Activated T-helper 2 cell treated with anti-CD3 and anti-CD28 coated beads, Interferon-gamma antibody, Interleukin-2, Interleukin-4, amounts not matched to agents 10 μg/mL and 5 μg/mL and 100 μg/mL, durations not matched to agents 14 hours and 24 hours and 36 hours (primary cell): ENCODE measurements at regions not wholly inside any gene's neighbourhood (a gene's known extent, or its start where the extent isn't known, plus 50 kb on each side); places are given as distances from the start of the nearest gene placed in this dataset.

Source experiments
- DNase-seq: peaks from one replicate; pipeline ENCODE4 v3.0.0; 2021; ENCODE audit warnings: low spot score
- H3K27ac Mint-ChIP-seq: one replicate; pipeline ENCODE4 v1.8.0; 2021; ENCODE audit warnings: mixed read lengths
- H3K27me3 Mint-ChIP-seq: one replicate; pipeline ENCODE4 v1.8.0; 2021; ENCODE audit warnings: low read depth, mixed read lengths
- H3K36me3 Mint-ChIP-seq: one replicate; pipeline ENCODE4 v1.8.0; 2021; ENCODE audit warnings: low read depth, mixed read lengths
- H3K4me1 Mint-ChIP-seq: one replicate; pipeline ENCODE4 v1.8.0; 2021; ENCODE audit warnings: low read depth, mixed read lengths
- H3K4me3 Mint-ChIP-seq: one replicate; pipeline ENCODE4 v1.8.0; 2021; ENCODE audit warnings: low read depth, mild to moderate bottlenecking, moderate library complexity, mixed read lengths
- H3K9me3 Mint-ChIP-seq: one replicate; pipeline ENCODE4 v1.8.0; 2021; ENCODE audit warnings: mixed read lengths
- intact Hi-C: fragments of 100-400 bp; cut with micrococcal nuclease; formaldehyde crosslinking; loops from one replicate; pipeline ENCODE4 v1.15.1; 2023

DNA sequence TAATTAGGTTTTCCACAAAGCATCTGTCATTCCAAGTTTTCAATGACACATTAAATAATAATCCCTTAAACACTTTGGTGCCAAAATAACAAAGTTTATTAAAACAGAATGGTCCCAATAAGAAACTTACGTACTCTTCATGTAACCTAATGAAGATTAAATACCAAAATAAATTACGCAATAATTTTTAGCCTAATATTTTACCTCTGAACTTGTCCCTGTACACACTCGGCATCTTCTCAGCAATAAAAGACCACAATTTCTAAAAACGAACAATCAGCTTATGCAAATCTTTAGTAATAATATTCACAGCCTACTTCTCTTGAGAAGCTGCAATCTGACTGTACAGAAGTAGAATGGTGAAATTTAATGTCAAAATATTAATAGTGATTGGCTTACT is 163.6 kb downstream of the ZDHHC21 start:
- Mint-ChIP-seq H3K36me3 (no peaks in the 10 kb centered on the region), H3K27ac (no peak overlapping the region), H3K4me3 (no peak overlapping the region), H3K27me3 (peaks cover 7% of the 10 kb centered on the region), H3K4me1 (no peaks in the 10 kb centered on the region), H3K9me3 (no peaks in the 10 kb centered on the region)
- intact Hi-C loops: no loop called here
- DNase-seq: no peak

DNA sequence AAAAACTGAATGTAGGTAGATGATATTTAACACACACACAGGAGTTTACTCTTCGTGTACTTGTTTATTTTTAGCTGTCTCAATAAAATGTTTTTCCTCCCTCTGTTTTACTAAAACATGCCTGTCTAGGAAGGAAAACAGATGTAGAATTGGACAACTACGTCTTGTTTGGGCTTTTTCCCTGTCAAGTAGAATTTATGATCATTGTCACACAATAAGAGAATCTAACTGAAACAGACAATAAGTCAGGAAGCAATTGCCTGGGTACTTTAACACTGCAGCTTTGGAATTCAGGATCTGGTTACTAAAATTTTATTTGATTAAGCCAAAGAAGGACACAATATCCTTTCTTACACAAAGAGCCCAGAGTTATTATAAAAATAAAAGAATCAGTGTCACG is 164.2 kb downstream of the ZDHHC21 start:
- Mint-ChIP-seq H3K36me3 (no peaks in the 10 kb centered on the region), H3K4me1 (no peaks in the 10 kb centered on the region), H3K27me3 (peaks cover 7% of the 10 kb centered on the region), H3K4me3 (no peak overlapping the region), H3K27ac (no peak overlapping the region), H3K9me3 (no peaks in the 10 kb centered on the region)
- intact Hi-C loops: no loop called here
- no peak for DNase-seq

DNA sequence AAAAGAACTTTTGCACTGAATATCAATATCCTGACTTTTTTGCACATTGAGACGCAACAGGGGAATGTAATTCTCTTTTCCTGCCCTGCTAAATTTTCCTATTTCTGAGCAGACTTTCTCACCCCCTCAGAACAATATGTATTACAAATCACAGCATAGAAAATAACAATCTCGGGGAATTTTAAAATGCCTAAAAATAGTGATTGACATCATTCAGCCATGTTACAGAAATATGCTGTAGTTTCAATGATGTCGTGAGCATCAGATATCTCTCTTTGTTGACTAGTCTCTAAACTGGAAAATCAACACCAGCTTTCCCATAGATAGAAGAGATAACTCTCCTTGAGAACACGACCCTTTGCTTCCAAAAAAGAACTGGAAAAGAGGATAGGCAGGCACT is 166.7 kb downstream of the ZDHHC21 start:
- H3K27me3 Mint-ChIP-seq: peaks cover 4% of the 10 kb centered on the region
- intact Hi-C loops: no loop called here
- no peak overlapping the region for H3K27ac Mint-ChIP-seq
- no peaks in the 10 kb centered on the region for H3K9me3 Mint-ChIP-seq
- no peak overlapping the region for H3K4me3 Mint-ChIP-seq
- DNase-seq: no peak
- no peaks in the 10 kb centered on the region for H3K4me1 Mint-ChIP-seq
- no peaks in the 10 kb centered on the region for H3K36me3 Mint-ChIP-seq

DNA sequence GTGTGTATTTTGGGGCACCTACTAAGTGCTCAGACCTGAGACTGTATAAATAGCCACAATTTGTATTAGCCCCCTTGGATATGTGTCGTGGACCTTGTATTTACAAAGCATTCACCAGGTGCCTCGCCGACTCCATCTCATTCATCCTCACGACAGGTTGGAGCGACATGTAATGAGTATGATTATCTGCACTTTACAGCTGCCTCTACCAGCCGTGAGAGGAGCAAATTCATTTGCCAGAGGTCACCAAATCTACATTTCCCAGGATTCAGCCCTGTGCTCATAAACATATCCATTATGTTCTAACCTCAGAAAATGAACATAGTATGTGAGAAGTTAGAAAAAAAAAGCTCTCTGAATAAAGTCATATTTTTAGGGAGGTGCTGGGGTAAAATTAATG is 167.4 kb downstream of the ZDHHC21 start:
- Mint-ChIP-seq H3K4me1 (no peaks in the 10 kb centered on the region), H3K27ac (no peak overlapping the region), H3K27me3 (peaks cover 4% of the 10 kb centered on the region), H3K36me3 (no peaks in the 10 kb centered on the region), H3K9me3 (no peaks in the 10 kb centered on the region), H3K4me3 (no peak overlapping the region)
- DNase-seq: no peak
- intact Hi-C loops: no loop called here

DNA sequence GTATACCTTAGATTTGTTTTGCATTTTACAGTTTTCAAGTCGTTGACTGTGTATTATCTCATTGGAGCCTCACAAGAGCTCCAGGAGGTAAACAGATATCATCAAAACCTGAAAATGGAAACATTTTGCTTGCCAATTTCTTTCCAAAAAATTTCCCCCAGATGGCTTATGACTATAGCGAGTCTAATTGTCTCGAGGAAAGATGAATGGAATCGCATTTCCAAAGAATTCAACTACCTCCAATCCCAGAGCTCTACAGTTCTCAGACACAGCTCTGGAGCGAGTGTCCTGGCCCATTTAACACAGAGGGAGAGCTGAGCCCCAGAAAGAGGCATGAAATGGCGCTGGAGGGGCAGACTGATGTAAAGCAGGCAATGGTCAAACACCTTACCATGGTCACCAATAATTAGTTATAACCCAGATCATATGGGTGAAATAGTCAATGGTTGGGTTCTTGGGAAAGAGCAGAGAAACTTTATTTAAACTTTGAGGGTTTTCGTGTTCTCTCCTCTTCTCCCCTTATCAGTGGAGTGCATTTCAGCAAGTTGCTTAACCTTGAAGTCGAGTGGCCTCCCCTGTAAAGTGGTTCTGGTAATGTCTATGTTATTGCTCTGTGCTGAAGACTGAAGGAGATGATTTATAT is 168.2 kb downstream of the ZDHHC21 start:
- H3K4me3 Mint-ChIP-seq: no peak overlapping the region
- no peaks in the 10 kb centered on the region for H3K4me1 Mint-ChIP-seq
- peaks cover 2% of the 10 kb centered on the region for H3K27me3 Mint-ChIP-seq
- H3K9me3 Mint-ChIP-seq: no peaks in the 10 kb centered on the region
- intact Hi-C loops: no loop called here
- no peak for DNase-seq
- H3K27ac Mint-ChIP-seq: no peak overlapping the region
- no peaks in the 10 kb centered on the region for H3K36me3 Mint-ChIP-seq

DNA sequence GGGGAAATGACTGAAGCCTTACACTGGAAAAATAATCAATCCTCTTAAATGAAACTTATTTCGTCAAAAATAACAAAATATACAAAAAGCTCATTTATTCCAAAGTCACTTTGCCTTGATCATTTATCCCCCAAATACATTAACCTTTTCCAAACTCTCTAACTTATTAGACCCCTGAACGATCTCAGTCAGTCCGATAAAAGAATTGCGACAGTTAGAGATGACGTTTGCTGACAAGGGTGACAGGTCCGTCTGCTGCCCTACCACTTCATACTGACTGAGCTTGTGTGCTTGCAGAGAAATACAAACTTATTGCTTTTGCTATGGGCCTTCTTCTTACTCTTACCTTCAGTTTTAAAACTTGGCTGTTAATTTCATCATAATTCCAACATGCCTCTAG is 169.7 kb downstream of the ZDHHC21 start:
- intact Hi-C loops: no loop called here
- Mint-ChIP-seq H3K4me3 (no peak overlapping the region), H3K9me3 (no peaks in the 10 kb centered on the region), H3K27ac (no peak overlapping the region), H3K36me3 (no peaks in the 10 kb centered on the region), H3K27me3 (peaks cover 1% of the 10 kb centered on the region), H3K4me1 (no peaks in the 10 kb centered on the region)
- no peak for DNase-seq

DNA sequence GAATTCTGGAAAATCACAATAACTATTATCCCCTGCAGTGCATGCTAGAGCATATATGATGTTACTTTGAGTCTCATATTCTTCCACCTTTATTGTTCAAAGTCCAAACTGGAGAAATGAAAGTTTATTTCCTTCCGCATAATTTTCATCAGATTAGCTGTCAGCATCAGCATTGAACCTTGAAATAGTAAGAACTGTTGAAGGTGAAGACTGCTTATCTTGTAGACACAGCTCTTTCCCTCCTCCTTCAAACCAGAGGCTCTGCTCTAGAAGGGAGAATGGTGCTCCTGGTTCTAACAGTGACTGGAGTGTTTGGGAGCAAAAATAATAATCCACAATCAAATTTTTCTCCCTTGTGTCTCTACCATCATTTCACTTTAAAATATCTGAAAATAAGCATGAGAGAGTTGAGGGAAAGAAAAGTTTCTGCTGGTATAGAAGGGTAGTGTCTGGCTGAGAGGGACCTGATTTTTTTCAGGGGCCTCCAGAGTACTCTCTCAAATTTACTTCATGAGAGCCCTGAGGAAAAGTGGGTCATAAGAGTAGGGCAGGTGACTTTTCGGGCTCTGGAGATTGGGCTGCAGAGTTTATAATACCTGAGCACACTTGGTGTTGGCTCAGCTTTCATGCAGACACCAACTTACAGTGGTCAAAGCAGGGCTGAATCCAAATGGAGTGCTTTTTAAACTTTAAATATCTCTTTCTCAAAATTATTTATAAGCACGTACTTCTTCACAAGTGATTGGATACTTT is 170.4 kb downstream of the ZDHHC21 start:
- Mint-ChIP-seq H3K4me1 (no peaks in the 10 kb centered on the region), H3K27ac (no peak overlapping the region), H3K36me3 (no peaks in the 10 kb centered on the region), H3K9me3 (no peaks in the 10 kb centered on the region), H3K27me3 (no peaks in the 10 kb centered on the region), H3K4me3 (no peak overlapping the region)
- no peak for DNase-seq
- intact Hi-C loops: no loop called here

DNA sequence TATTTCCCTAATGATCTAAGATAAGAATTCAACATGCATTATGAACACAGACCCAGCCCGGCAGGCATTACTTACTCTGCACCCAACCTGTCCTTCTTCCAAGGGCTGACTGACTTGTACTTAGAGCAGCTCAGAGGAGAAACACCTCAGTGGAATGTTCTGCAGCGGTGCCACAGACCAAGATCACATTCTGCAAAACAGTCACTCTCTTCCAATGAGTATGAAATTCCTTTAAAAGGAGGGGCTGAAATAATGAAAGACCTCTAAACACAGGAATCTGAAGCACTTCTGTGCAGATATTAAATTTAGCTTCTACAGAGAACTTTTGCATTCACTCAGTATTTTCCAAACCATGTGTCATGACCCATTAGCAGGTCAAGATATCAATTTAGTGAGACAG is 172.9 kb downstream of the ZDHHC21 start:
- intact Hi-C loops: no loop called here
- Mint-ChIP-seq H3K4me3 (no peak overlapping the region), H3K27me3 (no peaks in the 10 kb centered on the region), H3K36me3 (no peaks in the 10 kb centered on the region), H3K9me3 (no peaks in the 10 kb centered on the region), H3K27ac (no peak overlapping the region), H3K4me1 (no peaks in the 10 kb centered on the region)
- DNase-seq: no peak

DNA sequence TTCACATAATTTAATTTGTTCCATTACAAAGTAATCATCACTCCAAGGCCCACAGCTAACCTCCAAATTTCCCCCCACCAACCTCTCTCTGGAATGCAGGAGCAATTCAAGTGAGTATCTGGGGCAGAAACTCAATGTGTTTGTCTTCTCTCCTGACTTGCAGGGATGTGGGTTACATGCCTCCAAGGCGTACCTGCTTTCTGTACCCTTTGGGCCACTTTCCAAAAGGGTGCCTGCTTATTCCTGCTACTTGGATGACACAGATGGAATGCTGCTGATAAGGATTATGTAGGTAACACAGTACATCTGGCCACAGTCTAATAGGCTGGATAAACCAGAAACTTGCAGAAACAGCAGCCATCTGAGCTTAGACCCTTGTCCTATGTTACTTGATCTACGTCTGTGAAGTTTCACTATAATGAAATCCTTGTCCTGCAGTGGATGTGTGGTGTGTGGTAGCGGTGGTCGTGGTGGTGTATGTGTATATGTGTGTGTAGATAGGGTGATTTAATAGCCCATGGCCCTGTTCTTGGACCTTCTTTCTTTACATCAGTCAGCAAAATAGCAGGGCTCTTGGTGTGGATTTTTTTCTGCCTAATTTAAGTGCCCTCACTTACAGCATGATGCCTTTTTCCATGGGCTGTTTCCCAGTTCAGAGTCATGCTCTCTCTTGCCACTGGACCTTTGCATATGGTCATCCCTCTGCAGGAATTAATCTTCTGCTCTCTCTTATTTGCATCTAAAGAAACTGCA is 175.9 kb downstream of the ZDHHC21 start:
- Mint-ChIP-seq H3K4me3 (no peak overlapping the region), H3K36me3 (no peaks in the 10 kb centered on the region), H3K4me1 (no peaks in the 10 kb centered on the region), H3K9me3 (no peaks in the 10 kb centered on the region), H3K27ac (no peak overlapping the region), H3K27me3 (no peaks in the 10 kb centered on the region)
- no peak for DNase-seq
- intact Hi-C loops: no loop called here

DNA sequence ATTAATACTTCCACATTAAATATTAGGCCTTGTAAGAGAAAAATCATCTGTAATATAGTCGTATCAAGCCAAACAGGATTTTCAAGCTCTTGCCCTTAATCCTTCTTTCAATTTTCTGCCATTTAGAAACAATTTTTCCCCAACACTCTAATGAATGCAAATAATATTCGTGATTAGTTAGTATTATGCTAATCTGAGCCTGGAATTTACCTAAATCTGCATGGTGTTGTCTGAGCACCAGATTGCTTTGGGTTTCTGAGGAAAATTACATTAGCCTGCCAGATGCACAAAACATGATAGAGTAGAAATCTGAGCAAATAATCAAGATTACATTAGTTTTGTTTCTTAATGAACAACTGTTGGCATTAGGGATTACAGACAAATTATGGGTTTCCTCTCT is 176.6 kb downstream of the ZDHHC21 start:
- Mint-ChIP-seq H3K9me3 (no peaks in the 10 kb centered on the region), H3K4me1 (no peaks in the 10 kb centered on the region), H3K36me3 (no peaks in the 10 kb centered on the region), H3K27me3 (no peaks in the 10 kb centered on the region), H3K4me3 (no peak overlapping the region), H3K27ac (no peak overlapping the region)
- DNase-seq: no peak
- intact Hi-C loops: no loop called here

DNA sequence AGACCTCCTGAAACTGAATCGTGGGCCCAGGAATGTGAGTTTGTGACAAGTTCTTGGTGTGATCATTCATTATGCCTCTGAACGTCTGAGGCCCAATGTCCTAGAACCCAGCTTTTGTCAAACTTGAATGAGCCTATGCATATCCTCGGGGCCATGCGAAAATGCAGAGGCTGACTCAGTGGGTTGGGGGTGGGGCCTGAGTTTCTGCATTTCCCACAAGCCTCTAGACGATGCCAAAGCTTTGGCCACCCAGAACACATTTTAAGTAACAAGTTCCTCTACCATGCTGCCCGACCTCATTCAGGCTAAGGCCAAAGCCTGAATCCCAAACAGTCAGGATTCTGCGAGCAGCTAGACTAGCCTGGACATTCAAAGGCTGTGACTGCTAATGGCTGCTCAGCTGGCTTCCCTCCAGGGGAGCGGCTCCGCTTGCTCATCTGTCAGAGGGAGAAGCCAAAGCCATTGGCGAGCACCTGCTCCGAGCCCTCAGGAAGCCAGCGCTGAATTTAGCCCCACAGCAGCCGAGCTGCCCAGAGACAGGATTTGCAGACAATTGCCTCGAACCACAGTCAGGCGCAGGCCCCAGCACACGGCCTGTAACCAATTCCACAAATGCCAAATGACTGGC is 177.5 kb downstream of the ZDHHC21 start:
- no peaks in the 10 kb centered on the region for H3K4me1 Mint-ChIP-seq
- no peaks in the 10 kb centered on the region for H3K36me3 Mint-ChIP-seq
- no peaks in the 10 kb centered on the region for H3K9me3 Mint-ChIP-seq
- no peaks in the 10 kb centered on the region for H3K27me3 Mint-ChIP-seq
- H3K4me3 Mint-ChIP-seq: no peak overlapping the region
- no peak for DNase-seq
- intact Hi-C loops: no loop called here
- no peak overlapping the region for H3K27ac Mint-ChIP-seq

DNA sequence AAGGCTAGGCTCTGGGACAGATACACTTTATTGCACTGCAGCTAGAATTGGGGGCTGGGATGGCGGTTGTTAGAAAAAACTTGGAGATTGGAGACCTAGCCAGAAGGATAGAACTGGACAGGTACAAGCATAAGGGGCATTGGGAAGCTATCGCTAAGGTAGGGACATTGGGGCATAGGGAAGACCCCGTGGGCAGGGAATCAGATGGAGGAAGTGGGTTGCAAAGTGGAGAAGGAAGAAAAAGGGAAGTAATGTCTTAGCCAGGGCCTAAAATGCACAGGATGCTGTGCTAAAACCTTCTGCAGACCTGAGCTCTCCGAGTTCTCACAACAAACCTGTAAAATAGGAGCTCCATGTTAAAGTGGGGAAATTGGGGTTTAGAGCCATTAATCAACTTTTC is 178.2 kb downstream of the ZDHHC21 start:
- Mint-ChIP-seq H3K27me3 (no peaks in the 10 kb centered on the region), H3K9me3 (no peaks in the 10 kb centered on the region), H3K4me1 (no peaks in the 10 kb centered on the region), H3K4me3 (no peak overlapping the region), H3K36me3 (no peaks in the 10 kb centered on the region), H3K27ac (no peak overlapping the region)
- DNase-seq: no peak
- intact Hi-C loops: no loop called here

DNA sequence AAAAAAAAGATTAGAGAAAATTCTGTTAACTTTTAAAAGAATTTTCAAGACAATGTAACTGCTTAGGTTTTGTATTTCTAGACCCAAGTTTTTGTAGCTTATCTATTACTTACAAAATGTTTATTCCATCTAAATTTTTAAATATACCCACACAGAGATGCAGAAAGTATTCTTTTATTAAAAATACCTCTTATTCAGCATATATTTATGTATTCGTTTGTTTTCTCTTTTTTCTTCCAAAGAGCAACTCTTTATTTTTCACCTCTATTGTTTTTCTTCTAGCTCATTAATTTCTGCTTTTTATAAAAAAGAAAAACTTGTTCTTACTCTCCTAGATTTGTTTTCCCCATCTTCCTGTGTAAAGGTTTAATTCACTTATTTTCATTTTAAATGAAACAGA is 180.3 kb downstream of the ZDHHC21 start:
- intact Hi-C loops: no loop called here
- no peaks in the 10 kb centered on the region for H3K36me3 Mint-ChIP-seq
- DNase-seq: no peak
- H3K4me1 Mint-ChIP-seq: no peaks in the 10 kb centered on the region
- no peaks in the 10 kb centered on the region for H3K9me3 Mint-ChIP-seq
- H3K27me3 Mint-ChIP-seq: no peaks in the 10 kb centered on the region
- H3K27ac Mint-ChIP-seq: no peak overlapping the region
- H3K4me3 Mint-ChIP-seq: no peak overlapping the region
